ENCODE measurements at regions not wholly inside any gene's neighbourhood (a gene's known extent, or its start where the extent isn't known, plus 50 kb on each side); places are given as distances from the start of the nearest gene placed in this dataset.

- TF ChIP-seq CTCF (conservative IDR thresholded peaks at IDR 0.05; ENCODE audit: low read depth, low read length): no peak
- TF ChIP-seq POLR2A (IDR thresholded peaks at IDR 0.05; ENCODE audit: low read depth, low read length): no peak
- TF ChIP-seq RAD21 (IDR thresholded peaks at IDR 0.05; ENCODE audit: low read length): no peak
- TF ChIP-seq MAFK (IDR thresholded peaks at IDR 0.05; ENCODE audit: low read depth, low read length): no peak
- TF ChIP-seq ELK1 (IDR thresholded peaks at IDR 0.05; ENCODE audit: borderline replicate concordance, low read depth, low read length): no peak
- TF ChIP-seq CHD1 (IDR thresholded peaks at IDR 0.05; ENCODE audit: low read depth, low read length): no peak
- TF ChIP-seq USF2 (IDR thresholded peaks at IDR 0.05; ENCODE audit: low read depth, low read length): no peak
- TF ChIP-seq CEBPB (IDR thresholded peaks at IDR 0.05; ENCODE audit: low read depth, low read length): no peak
- no peak for TF ChIP-seq RFX5 (IDR thresholded peaks at IDR 0.05; ENCODE audit: low read depth, low read length)
- no peak for TF ChIP-seq RCOR1 (IDR thresholded peaks at IDR 0.05; ENCODE audit: insufficient replicate concordance, low read length)
Observed at GRCh38 chr21:23950344-23950743, 1656.9 kb downstream of the MRPL39 start.

Data from IMR-90 (cell line).